SH-SY5Y (cell line): ENCODE measurements at regions not wholly inside any gene's neighbourhood (a gene's known extent, or its start where the extent isn't known, plus 50 kb on each side); places are given as distances from the start of the nearest gene placed in this dataset.

Source experiments
- GATA2 ChIP-seq: IDR thresholded peaks from 2 replicates; pipeline ENCODE4 v1.6.1; 2011; ENCODE audit warnings: mild to moderate bottlenecking, low read depth, low read length
- GATA3 ChIP-seq: IDR thresholded peaks from 2 replicates; pipeline ENCODE4 v1.6.1; 2011; ENCODE audit warnings: low read depth, mild to moderate bottlenecking, low read length, moderate library complexity

DNA sequence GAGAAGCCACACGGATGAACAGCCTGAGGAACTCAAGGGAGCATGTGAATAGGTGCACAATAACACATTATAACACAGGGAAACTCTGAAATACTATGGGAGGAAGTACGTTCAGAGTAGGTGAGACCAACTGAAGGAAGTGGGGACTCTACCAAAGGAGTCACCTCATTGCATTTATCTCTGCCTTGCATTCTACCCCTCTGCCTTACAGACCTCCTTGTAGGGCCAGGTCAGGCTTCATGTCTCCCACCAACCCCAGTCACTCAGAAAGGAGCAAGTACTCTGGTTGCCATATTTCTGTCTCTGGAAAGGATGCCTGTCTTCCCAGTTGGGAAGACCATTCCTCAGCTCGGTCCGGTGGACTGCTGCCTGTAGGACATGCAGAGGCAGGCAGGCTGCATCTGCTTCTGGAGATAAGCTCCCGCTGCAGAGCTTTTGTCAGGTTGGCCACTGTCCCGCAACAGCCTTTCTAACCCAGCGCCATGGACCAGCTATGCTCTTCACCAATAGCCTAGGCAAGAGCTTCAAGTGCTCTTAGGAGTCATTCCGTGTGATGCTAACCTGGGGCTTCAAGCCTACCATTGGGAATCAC, 51.6 kb upstream of the ASIP start:
- no peak for TF ChIP-seq GATA2
- TF ChIP-seq GATA3 = no peak
